GM21390 (cell line): ENCODE measurements at regions not wholly inside any gene's neighbourhood (a gene's known extent, or its start where the extent isn't known, plus 50 kb on each side); places are given as distances from the start of the nearest gene placed in this dataset.
"Not testable (repeated sequence)": the region's sequence is repeated elsewhere in the genome, so short reads cannot be mapped to it uniquely, and the experiment has no call there.

Source experiments
- ATAC-seq: cut with Tn5 transposase; IDR thresholded peaks from one replicate; pipeline ENCODE4 v1.9.1; 2021; ENCODE audit not compliant: unreplicated experiment

DNA sequence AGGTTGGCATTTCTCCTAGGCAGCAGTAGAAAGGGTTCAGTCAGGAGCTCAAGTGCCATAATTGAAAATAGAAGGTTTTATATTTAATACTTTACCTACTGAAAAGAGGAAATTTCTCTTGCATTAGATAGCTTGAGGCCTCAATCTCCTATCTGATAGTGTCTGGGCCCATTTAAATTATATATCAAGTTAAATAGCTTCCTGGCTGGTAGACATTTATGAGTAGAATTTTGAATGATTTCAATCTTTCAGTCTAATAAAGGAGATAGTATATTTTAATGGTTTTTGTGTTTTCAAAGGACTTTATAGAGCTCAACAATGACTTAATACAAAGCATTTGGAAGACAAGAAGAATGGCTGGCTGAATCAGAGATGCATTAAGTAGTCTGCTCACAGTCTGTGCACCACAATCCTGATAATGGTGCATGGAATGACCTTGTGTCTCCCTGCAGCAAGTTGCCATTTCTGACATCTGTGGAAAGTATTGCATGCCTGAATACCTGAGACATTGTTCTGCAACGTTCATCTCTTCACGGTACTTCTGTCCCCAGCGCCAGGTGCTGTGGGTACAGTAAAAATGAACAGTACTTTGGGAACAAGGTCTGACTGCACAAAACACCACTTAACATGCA, 974.1 kb downstream of the TMTC2 start:
- ATAC-seq, result no peak

DNA sequence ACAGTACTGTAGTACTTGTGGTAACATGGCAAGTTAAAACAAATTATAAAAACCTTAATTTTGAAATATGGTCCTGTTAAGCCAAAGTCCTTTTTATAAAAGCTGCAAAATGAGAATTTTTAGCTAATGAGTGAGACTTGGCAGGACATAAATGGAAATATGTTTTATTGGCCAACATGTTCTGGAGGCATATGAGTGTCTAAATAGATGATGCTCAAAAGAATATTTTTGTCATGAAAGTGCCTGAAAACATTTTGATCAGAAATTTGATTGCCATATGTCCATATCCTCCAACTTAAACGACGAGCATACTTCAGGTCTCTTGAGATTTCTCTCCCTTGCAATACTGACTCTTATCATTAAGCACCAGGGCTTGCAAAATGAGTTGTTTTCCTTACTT, 972.6 kb downstream of the TMTC2 start:
- no peak for ATAC-seq

DNA sequence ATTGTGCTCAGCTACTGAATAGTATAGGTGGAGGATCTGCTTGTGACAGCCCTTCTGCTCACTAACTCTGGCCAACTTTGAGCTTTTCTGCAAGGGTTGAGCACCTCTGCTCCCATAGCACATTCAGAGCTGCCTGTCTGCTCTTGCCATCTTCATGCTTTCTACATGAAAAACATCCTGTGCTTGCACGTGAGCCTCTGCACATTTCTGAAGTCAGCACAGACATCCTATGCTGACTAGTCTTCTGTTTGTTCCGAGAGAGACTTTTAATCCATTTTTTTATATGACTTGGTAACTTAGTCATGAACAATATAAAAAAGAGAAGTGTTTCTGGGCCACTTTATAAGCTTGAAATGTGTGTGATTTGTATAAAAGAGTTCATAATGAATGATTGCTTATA, 969.3 kb downstream of the TMTC2 start:
- no peak for ATAC-seq

DNA sequence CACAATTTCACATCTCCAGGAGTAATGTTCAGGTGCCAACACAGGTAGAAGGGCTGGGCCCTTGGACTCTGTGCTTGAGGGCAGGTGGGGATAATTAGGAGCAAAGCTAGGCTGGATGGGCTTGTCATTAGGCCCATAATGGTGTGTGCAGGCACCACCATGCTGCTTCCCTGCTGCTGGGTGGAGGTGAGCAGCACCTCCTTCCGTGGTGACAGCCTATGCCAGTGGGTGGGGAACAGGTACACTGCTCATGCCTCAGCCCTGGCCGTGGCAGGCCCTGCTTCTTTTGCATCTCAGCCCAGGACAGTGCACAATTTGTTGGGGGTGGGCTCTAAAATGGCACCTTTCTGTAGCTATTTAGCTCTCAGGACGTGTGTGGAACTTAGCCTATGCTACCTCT, 955.5 kb downstream of the TMTC2 start:
- ATAC-seq, result no peak

DNA sequence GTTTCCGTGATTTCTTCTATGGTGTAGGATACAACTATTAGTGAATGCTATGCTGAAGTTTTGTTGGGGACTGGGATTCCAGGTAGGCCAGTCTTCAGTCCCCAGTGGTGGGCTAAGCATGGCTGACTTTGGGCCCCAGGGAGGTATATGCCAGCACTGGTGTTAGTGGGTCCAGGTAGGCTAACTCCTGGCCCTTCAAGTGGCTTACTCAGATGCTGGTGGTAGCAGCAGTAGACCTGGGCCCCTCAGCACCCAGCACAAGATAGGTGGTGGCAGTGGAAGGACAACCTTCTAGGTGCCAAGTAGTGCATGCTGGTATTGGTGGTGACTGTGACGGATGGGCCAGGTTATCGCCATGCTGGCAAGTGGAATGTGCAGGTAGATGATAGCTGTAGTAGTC, 955.1 kb downstream of the TMTC2 start:
- no peak for ATAC-seq

DNA sequence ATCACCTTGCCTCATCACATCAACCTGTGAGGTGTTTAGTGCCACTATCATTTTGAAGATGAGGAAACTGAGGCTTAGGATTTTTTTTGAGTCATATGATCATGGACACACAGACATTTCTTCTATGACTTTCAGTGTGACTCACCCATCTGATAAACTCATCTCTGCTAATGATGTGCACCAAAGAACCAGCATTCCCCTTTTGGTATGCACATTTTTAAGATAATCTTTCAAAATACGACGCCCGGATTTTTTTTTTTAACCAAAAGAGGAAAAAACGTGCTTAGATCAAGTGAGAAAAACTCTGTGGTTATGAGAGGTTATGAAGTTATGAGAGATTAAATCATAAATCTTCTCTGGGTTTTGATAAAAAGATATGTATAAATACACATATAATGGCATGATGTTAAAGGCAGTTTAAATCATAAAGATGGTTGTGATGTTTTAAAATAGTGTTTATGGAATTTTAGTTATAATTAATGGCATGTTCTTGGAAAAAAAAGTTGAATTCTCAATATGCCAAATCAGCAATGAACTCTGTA, 948.1 kb downstream of the TMTC2 start:
- ATAC-seq, result no peak

DNA sequence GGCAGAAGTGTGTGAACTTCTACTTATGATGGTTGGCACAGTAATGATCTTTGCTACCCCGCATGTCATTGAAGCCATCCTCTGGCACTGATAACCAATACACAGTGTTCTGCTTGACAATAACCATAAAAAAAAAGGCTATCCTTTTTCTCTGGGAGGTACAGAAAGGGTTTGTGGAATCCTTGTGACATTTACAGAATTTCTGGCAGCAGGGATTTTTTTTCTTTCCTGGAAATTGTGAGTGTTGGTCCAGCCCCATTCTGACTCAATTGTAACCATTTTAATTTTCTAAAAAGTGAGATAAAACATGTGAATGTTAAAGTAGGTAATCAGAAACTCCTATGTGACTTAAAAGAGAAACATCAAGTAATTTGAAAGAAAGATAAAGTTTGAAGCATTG, 943.8 kb downstream of the TMTC2 start:
- no peak for ATAC-seq

DNA sequence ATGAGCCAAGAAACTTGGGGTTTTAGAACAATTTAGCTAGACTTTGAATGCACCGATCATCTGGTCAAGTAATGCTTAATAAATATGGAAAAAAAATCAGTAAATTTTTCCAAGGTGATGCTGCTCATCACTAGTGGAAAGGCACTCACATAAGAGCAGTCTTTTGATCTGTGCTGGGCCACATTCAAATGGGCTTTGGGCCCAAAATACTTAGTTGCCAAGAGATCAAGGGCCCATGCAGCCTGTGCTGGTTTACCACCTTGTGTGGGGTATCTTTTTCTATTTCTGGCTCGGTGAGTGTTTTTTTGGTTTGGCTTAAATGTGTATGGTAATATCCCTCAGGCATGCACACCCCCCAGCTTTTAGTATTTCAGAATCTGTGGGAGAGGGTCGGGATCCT, 943.2 kb downstream of the TMTC2 start:
- ATAC-seq, result no peak

DNA sequence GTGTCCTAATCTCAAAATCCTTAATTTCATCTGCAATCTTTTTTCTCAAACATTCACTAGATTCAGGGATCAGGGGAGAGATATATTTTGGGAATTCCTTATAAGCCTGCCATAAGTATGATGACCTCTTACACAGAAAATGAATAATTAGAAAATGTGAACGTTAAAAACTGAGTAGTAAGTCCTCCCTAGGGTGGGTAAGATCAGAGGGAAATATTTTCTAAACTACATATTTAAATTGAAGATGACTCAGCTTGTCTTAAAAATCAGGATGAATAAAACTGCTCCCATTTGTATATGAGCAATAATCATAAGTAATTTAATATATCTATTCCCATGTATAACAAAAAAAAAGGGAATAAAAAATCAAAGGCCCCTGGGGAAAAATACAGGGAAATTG, 935.5 kb downstream of the TMTC2 start:
- no peak for ATAC-seq

DNA sequence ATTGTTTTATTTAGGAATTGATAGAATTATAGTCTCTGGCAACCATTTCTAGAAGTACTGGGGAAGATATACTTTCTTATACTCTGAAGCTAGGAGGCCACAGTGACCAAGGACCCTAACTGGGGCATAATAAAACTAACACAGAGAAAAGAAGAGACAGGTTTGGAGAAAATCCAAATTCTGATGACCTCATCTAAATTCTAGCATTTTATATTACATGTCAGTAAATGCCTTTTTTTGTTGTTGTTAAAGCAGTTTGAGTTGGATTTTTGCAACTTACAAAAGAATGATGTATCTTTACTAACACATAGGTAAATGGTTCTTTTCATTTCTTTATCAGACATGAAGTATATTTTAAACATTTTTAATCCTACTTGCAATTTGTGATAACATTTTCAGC, 933.3 kb downstream of the TMTC2 start:
- ATAC-seq, result no peak

DNA sequence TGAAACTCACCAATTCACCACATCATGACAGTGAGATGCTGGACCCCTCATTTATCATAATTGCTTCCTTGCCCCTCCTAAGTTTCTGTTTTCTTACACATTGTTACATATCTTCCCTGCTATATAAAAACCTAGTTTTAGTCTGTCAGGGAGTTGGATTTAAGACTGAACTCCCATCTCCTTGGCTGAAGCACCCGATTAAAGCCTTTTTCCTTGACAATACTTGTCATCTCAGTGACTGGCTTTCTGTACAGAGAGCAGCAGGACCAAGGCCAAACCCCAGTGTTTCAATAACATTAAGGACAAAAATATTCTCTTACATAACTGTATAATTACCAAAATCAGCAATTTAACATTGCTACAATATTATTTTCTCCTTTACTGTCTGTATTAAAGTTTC, 928.4 kb downstream of the TMTC2 start:
- ATAC-seq, result no peak

DNA sequence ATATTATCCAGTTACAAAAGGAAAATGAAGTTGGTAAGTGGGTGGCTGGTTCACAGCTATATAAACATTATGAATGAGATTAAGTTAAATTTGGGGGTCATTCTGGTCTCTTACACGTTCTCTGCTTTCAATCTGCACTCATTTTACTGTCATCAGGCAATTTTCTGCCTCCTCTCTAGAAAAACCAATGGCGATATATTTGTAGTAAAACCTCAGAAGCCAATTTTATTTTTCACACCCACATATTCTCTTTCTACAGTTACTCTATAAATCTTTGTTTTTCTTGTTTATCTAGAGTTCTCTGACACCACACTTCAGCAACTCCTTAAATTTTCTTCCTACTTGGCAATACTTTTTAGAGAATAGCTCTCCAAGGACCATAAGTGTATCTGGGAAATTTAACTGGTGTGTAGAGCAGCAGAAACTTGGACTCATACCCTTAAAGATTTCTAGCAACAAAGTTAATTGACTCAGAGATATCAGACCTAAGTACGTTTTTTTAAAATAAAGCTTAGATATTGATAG, 926.9 kb downstream of the TMTC2 start:
- ATAC-seq, result no peak

DNA sequence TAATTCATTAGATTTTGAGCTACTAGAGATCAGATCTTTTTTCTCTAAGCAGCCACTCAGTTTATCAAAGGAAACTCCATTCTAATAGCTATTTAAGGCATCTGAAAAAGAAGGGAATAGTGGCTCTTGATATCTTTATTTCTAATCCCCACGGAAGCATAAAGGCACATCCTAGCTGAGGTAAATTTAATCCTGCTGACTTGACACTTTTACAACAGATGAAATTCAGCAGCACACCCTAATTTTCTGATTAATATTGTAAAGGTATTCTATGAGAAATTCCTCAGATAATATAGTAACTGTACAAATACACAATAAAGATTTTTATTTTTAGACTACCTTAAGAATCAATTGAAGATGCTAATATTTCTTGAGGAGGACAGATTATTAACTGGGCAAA, 916.4 kb downstream of the TMTC2 start:
- ATAC-seq, result no peak

DNA sequence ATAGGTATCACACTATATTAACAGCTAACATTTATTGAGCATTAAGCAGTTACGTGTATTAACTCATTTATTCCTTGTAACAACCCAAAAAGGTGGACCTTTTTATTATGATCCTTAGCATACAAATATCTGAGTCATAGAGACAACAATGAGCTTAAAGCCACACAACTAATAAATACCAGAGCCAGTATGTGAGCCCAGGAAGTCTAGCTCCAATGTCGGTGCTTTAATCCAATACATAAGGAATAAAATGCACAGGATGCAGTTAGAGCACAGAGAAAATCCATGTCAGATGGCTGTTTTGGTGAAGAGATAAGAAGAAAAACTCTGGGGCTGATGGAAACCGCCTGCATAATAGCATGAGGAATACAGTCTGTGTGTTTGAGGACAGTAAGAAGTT, 888.6 kb downstream of the TMTC2 start:
- ATAC-seq, result no peak

DNA sequence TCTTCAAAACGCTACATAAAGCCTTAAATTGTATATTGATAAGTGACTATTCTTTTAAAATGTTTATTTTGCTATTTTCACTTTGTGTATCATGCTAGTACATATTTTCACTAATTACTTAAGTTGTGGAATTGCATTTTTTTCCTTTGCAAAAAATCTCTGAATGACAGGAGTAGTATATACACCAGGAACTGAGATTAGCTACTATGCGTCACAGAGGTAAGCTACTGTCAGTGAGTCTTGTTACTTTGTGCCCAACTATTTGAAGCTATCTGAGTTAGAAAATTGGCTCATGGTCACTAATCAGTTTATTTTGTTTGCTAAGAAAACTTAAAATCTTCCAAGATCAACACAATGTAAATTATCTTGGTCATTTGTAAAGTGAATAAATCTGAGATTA, 887.4 kb downstream of the TMTC2 start:
- no peak for ATAC-seq

DNA sequence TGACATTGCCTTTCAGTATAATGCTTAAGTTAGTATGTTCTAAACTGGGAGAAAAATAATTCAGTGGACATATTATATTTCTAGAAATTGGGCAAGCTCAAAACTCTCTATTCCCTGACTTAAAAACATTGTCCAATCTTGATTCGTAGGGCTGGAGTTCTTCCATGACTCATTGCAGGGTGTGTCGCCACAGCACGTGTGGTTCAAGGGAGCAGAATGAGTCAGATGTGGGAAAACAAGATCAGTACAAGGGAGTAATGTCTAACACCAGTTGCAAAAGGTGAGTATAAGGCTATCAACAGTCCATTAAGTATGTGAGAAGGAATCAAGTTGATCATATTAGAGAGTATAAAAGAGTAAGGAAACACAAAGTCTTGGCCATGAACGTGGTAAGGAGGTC, 887.0 kb downstream of the TMTC2 start:
- no peak for ATAC-seq

DNA sequence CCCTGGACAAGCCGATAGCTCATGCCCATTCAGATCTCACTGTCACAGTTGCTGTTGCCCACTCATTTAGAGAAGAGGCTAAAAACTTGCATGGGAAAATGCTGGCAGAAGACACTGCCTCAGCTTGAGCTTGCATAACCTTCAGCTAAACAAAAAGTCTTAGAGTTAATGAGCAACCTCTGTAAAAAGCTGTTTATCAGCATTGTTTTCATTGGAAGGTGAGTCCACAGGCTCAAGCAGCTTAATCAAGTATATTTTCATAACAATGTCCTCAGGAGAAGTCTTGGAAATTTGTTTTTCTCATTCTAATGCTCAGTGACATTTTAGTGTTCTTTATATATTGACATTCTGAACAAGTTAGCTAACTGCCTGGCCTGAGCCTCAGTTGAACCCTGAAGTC, 872.9 kb downstream of the TMTC2 start:
- no peak for ATAC-seq

DNA sequence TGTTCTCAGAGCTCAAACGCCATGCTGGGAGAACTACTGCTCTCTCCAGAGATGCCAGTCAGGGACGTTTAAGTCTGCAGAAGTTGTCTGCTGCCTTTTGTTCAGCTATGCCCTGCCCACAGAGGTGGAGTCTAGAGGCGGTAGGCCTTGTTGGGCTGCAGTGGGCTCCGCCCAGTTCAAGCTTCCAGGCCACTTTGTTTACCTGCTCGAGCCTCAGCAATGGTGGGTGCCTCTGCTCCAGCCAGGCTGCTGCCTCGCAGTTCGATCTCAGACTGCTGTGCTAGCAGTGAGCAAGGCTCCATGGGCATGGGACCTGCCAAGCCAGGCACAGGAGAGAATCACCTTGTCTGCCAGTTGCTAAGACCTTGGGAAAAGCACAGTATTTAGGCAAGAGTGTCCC, 869.3 kb downstream of the TMTC2 start:
- ATAC-seq, result not testable (repeated sequence)

DNA sequence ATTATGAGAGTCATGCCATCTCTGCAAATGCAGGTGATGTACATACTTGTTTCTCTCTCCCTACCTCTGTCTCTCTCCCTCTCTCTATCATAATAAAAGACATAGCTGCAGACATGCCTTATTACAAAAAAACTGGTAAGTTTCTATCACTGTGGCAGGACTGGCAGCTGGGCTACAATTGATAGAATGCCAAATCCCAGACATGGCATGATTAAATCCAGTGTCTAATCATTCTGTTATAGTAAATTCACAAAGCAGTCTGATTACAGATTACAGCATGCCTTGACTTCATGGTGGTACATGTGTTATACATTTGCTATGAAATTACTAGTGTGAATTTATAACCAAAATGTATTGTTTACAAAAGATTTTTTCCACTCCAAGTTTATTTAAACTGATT, 854.7 kb downstream of the TMTC2 start:
- ATAC-seq, result no peak

DNA sequence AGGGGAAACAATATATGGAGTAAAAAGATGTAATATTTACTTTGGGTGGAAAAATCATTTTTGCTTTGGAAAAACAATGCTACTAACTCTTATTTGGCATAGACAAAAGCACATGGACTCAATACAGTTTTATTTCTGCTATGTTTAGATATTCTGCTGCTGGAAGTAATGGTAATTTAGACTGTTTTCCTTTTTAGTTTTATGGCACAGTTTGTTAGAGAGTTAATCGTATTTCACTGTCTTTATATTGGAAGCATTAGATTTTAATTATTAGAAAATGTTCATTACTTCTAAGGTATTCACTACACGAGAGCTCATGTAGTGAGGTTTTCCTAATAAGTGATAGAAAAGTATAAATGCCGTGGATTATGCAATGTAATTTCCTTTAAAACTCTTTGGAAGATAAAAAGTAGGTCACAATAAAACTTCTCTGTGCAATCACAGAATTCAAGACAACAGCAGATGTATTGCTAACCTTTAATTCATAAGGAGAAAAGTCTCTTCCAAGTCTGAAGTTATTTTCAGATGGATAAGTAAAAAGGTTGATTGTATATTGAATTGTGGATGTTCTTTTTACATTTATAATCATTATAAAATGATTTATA, 851.8 kb downstream of the TMTC2 start:
- ATAC-seq, result no peak

DNA sequence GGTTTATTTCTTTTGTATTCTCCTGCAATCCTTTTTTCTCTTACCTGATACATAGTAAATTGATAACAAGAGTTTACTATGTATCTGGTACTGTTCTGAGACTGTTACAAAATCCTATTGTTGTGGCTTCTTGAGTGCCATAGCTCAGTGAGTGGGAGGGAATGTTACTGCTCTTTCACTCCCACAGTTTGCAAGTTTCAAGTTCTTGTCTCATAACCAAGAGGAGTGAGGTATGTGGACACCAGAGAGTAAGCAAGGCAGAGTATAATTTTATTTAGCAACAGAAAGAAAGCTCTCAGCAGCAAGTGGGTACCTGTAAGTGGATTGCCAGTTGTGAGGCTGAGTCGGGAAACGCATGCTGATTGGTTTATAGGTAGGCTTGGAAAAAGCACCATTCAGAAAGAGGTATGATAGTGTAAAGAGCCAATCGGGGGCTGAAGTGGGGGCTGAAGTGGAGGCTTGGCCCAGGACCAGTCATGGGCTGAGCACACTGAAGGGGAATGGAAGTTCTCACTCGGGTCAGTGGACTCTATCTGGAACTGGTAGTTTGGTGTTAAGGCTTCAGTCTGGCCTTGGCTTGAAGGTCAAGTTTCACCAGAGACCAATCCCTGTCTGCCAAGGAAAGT, 850.8 kb downstream of the TMTC2 start:
- no peak for ATAC-seq

DNA sequence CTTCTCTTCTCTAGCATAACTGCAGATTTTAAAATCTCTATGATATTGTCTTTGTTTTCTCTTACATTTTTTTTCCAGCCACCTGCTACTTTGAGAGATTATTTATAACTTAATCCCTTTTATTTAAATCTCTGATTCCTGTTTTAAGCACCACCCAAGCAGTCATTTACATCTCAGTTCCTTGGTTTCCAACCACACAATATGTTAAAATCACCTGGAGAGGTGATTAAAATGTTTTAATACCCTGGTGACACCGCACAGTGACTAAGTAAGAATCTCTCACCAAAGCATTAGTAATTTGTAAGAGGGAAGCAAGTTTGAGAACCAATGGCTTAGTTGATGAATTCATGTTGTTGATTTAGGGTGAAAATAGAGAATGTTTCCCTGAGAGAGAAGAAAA, 849.8 kb downstream of the TMTC2 start:
- no peak for ATAC-seq
